WTC11 (cell line): ENCODE measurements at regions not wholly inside any gene's neighbourhood (a gene's known extent, or its start where the extent isn't known, plus 50 kb on each side); places are given as distances from the start of the nearest gene placed in this dataset.

Experiments
- ATAC-seq: fragments of 200-7000 bp; cut with Tn5 transposase; 2 replicates; pipeline ENCODE4 v1.10.0; 2021; ENCODE audit warnings: mild to moderate bottlenecking, moderate library complexity
- CTCF ChIA-PET: fragments of 300-600 bp; sonication (Branson Sonifier 250); formaldehyde crosslinking; loops from one replicate; lab custom pipeline; 2021; ENCODE audit warnings: antibody characterized with exemption; lab: Charles Lee
- POLR2A ChIA-PET: fragments of 350-600 bp; sonication (Branson Sonifier 250); formaldehyde crosslinking; loops from one replicate; lab custom pipeline; 2021; ENCODE audit warnings: antibody characterized with exemption; lab: Charles Lee
- DNase-seq: peaks from one replicate; pipeline ENCODE4 v3.0.0; 2021; ENCODE audit warnings: low spot score
- H3K27ac Mint-ChIP-seq: 2 replicates; pipeline ENCODE4 v1.8.0; 2021; ENCODE audit warnings: mixed read lengths
- H3K27me3 Mint-ChIP-seq: 2 replicates; pipeline ENCODE4 v1.8.0; 2021; ENCODE audit warnings: low read depth, mild to moderate bottlenecking, moderate library complexity, mixed read lengths
- H3K36me3 Mint-ChIP-seq: 2 replicates; pipeline ENCODE4 v1.8.0; 2021; ENCODE audit warnings: mixed read lengths
- H3K4me1 Mint-ChIP-seq: 2 replicates; pipeline ENCODE4 v1.8.0; 2022; ENCODE audit warnings: mixed read lengths
- H3K4me3 Mint-ChIP-seq: 2 replicates; pipeline ENCODE4 v1.8.0; 2021; ENCODE audit warnings: mild to moderate bottlenecking, moderate library complexity, mixed read lengths
- H3K9me3 Mint-ChIP-seq: 2 replicates; pipeline ENCODE4 v1.8.0; 2021; ENCODE audit warnings: mixed read lengths
- CREB1 ChIP-seq: sonication (generic); formaldehyde crosslinking; IDR thresholded peaks from 2 replicates; pipeline ENCODE4 v1.8.0; 2023; ENCODE audit warnings: mild to moderate bottlenecking, missing genetic modification reagents
- FOXP1 ChIP-seq: sonication (generic); formaldehyde crosslinking; IDR thresholded peaks from 2 replicates; pipeline ENCODE4 v1.8.0; 2022; ENCODE audit warnings: missing genetic modification reagents, mild to moderate bottlenecking, moderate library complexity, borderline replicate concordance
- HMGA2 ChIP-seq: fragments of 250-450 bp; sonication (Bioruptor Pico); IDR thresholded peaks from 2 replicates; pipeline ENCODE4 v1.4.0; 2021; ENCODE audit warnings: mild to moderate bottlenecking, moderate library complexity
- NFYB ChIP-seq: sonication (generic); formaldehyde crosslinking; conservative IDR thresholded peaks from 2 replicates; pipeline ENCODE4 v1.8.0; 2022; ENCODE audit warnings: low read depth, missing genetic modification reagents
- TCF7 ChIP-seq: sonication (generic); formaldehyde crosslinking; IDR thresholded peaks from 2 replicates; pipeline ENCODE4 v1.8.0; 2022; ENCODE audit warnings: mild to moderate bottlenecking, low read depth, missing genetic modification reagents, moderate library complexity
- TP53 ChIP-seq: sonication (generic); formaldehyde crosslinking; IDR thresholded peaks from 2 replicates; pipeline ENCODE4 v1.8.1; 2023; ENCODE audit warnings: mild to moderate bottlenecking, missing genetic modification reagents
- ZNF138 ChIP-seq: sonication (generic); formaldehyde crosslinking; conservative IDR thresholded peaks from 2 replicates; pipeline ENCODE4 v1.8.1; 2022; ENCODE audit warnings: mild to moderate bottlenecking, moderate library complexity, missing genetic modification reagents
- ZNF416 ChIP-seq: fragments of 250-450 bp; sonication (Bioruptor Pico); IDR thresholded peaks from 2 replicates; pipeline ENCODE4 v1.9.0; 2021; ENCODE audit warnings: mild to moderate bottlenecking, inconsistent platforms
- ZNF423 ChIP-seq: fragments of 250-450 bp; sonication (Bioruptor Pico); IDR thresholded peaks from 2 replicates; pipeline ENCODE4 v2.1.2; 2022; ENCODE audit warnings: mild to moderate bottlenecking, moderate library complexity
- TF ChIP-seq, protein P1 (sequence below): sonication (generic); formaldehyde crosslinking; IDR thresholded peaks from 2 replicates; pipeline ENCODE4 v1.8.0; 2023; ENCODE audit warnings: missing genetic modification reagents
- TF ChIP-seq, protein P2 (sequence below): fragments of 200-600 bp; IDR thresholded peaks from 2 replicates; pipeline ENCODE4 v1.8.0; 2022; ENCODE audit warnings: antibody characterized with exemption
- TF ChIP-seq, protein P3 (sequence below): sonication (generic); formaldehyde crosslinking; IDR thresholded peaks from 2 replicates; pipeline ENCODE4 v1.8.1; 2023; ENCODE audit warnings: mild to moderate bottlenecking, missing genetic modification reagents
- TF ChIP-seq, protein P4 (sequence below): sonication (generic); formaldehyde crosslinking; conservative IDR thresholded peaks from 2 replicates; pipeline ENCODE4 v1.8.1; 2023; ENCODE audit warnings: mild to moderate bottlenecking, low read depth, missing genetic modification reagents, moderate library complexity
- TF ChIP-seq, protein P5 (sequence below): sonication (generic); formaldehyde crosslinking; IDR thresholded peaks from 2 replicates; pipeline ENCODE4 v1.8.1; 2022; ENCODE audit warnings: low read depth, missing genetic modification reagents, borderline replicate concordance
- TF ChIP-seq, protein P6 (sequence below): sonication (generic); formaldehyde crosslinking; IDR thresholded peaks from 2 replicates; pipeline ENCODE4 v1.8.1; 2023; ENCODE audit warnings: mild to moderate bottlenecking, missing genetic modification reagents, moderate library complexity
- TF ChIP-seq, protein P7 (sequence below): sonication (generic); formaldehyde crosslinking; IDR thresholded peaks from 2 replicates; pipeline ENCODE4 v1.8.1; 2022; ENCODE audit warnings: low read depth, mild to moderate bottlenecking, moderate library complexity, missing genetic modification reagents, borderline replicate concordance
- TF ChIP-seq, protein P8 (sequence below): sonication (generic); formaldehyde crosslinking; conservative IDR thresholded peaks from 2 replicates; pipeline ENCODE4 v1.8.1; 2022; ENCODE audit warnings: mild to moderate bottlenecking, missing genetic modification reagents

DNA sequence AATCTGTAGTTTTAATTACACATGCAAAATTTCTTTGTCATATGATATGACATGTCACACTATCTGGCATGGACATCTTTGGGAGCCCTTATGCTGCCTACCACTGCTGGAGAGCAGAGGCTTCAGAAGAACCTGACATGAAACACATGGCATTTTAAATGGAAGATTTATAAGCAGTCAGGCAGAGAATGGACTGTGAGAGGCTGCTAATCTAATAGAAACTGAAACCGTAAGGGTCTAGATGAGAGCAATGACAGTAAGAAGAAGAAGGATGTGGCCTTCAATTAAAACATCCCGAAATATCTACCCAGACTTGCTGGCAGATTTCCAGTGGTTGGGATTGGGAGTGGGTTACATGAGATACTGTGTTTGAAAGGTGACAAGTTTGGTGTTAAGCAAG is 149.8 kb downstream of the MACIR start (continued):
- TF ChIP-seq, protein P1, sequence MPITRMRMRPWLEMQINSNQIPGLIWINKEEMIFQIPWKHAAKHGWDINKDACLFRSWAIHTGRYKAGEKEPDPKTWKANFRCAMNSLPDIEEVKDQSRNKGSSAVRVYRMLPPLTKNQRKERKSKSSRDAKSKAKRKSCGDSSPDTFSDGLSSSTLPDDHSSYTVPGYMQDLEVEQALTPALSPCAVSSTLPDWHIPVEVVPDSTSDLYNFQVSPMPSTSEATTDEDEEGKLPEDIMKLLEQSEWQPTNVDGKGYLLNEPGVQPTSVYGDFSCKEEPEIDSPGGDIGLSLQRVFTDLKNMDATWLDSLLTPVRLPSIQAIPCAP (CRISPR knock-in tag), result no peak
- TF ChIP-seq FOXP1, result no peak
- no peak for TF ChIP-seq ZNF423 (CRISPR knock-in tag)
- TF ChIP-seq, protein P2, sequence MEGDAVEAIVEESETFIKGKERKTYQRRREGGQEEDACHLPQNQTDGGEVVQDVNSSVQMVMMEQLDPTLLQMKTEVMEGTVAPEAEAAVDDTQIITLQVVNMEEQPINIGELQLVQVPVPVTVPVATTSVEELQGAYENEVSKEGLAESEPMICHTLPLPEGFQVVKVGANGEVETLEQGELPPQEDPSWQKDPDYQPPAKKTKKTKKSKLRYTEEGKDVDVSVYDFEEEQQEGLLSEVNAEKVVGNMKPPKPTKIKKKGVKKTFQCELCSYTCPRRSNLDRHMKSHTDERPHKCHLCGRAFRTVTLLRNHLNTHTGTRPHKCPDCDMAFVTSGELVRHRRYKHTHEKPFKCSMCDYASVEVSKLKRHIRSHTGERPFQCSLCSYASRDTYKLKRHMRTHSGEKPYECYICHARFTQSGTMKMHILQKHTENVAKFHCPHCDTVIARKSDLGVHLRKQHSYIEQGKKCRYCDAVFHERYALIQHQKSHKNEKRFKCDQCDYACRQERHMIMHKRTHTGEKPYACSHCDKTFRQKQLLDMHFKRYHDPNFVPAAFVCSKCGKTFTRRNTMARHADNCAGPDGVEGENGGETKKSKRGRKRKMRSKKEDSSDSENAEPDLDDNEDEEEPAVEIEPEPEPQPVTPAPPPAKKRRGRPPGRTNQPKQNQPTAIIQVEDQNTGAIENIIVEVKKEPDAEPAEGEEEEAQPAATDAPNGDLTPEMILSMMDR, result no peak
- TF ChIP-seq, all 79 proteins: peak for 0

DNA sequence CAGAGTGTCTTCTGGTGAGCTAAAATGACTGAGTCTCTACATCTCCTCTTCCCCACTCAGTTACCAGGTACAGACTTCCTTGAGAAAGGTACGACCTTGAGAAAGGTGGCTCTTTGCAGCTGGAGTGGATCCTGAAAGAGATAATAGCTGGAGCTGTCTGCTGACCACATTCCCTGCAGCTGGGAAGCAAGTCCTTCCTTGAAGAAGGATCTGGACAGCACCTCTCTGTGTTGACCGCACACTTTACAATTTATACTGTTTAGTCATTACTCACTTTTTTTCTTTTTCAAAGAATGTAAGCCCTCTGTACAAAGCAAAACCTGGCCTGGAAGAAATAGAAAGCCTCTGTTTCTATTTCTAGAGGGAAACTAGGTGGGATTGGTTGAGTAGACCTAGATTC is 148.8 kb downstream of the MACIR start:
- H3K27ac Mint-ChIP-seq, result no peak overlapping the region
- H3K4me1 Mint-ChIP-seq, result no peaks in the 10 kb centered on the region
- CTCF ChIA-PET, result interaction anchor here (0.8 to 1.9 kb wide), 3 partner anchors 9 to 150 kb away, joined by 3 to 10 read pairs (median 4); no protein-coding TSS in a partner anchor
- TF ChIP-seq, protein P3, sequence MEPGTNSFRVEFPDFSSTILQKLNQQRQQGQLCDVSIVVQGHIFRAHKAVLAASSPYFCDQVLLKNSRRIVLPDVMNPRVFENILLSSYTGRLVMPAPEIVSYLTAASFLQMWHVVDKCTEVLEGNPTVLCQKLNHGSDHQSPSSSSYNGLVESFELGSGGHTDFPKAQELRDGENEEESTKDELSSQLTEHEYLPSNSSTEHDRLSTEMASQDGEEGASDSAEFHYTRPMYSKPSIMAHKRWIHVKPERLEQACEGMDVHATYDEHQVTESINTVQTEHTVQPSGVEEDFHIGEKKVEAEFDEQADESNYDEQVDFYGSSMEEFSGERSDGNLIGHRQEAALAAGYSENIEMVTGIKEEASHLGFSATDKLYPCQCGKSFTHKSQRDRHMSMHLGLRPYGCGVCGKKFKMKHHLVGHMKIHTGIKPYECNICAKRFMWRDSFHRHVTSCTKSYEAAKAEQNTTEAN (CRISPR knock-in tag), result no peak
- TF ChIP-seq, all 79 proteins: peak for 0
- H3K9me3 Mint-ChIP-seq, result no peaks in the 10 kb centered on the region
- no peaks in the 10 kb centered on the region for H3K27me3 Mint-ChIP-seq
- H3K36me3 Mint-ChIP-seq, result no peaks in the 10 kb centered on the region
- DNase-seq (no peak), ATAC-seq (no peak)
- no peak overlapping the region for H3K4me3 Mint-ChIP-seq
- POLR2A ChIA-PET, result no interaction called here

DNA sequence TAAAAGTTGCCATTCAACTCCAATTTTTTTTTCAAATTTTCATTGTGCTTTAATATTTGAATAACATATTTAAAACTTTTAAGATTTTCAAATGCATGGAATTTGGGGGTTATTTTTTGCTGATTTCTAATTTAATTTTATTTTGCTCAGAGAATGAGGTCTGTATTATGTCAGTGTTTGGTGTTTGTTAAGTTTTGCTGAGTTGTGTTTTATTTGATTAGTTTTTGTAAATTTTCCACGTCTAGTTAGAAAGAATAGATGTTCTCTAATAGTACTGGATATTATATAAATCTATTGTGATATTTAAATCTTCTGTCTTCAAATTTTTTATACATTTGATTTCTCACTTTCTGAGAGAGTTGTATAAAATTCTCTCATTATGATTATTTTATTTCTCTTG is 145.9 kb downstream of the MACIR start:
- no peaks in the 10 kb centered on the region for H3K4me1 Mint-ChIP-seq
- no peak overlapping the region for H3K4me3 Mint-ChIP-seq
- no peaks in the 10 kb centered on the region for H3K36me3 Mint-ChIP-seq
- H3K9me3 Mint-ChIP-seq, result peaks cover 8% of the 10 kb centered on the region
- ATAC-seq (no peak), DNase-seq (no peak)
- H3K27ac Mint-ChIP-seq, result no peak overlapping the region
- CTCF ChIA-PET, result no interaction called here
- H3K27me3 Mint-ChIP-seq, result no peaks in the 10 kb centered on the region
- POLR2A ChIA-PET, result no interaction called here
- no peak for TF ChIP-seq NFYB (CRISPR knock-in tag)
- no peak for TF ChIP-seq HMGA2 (CRISPR knock-in tag)
- TF ChIP-seq, protein P4, sequence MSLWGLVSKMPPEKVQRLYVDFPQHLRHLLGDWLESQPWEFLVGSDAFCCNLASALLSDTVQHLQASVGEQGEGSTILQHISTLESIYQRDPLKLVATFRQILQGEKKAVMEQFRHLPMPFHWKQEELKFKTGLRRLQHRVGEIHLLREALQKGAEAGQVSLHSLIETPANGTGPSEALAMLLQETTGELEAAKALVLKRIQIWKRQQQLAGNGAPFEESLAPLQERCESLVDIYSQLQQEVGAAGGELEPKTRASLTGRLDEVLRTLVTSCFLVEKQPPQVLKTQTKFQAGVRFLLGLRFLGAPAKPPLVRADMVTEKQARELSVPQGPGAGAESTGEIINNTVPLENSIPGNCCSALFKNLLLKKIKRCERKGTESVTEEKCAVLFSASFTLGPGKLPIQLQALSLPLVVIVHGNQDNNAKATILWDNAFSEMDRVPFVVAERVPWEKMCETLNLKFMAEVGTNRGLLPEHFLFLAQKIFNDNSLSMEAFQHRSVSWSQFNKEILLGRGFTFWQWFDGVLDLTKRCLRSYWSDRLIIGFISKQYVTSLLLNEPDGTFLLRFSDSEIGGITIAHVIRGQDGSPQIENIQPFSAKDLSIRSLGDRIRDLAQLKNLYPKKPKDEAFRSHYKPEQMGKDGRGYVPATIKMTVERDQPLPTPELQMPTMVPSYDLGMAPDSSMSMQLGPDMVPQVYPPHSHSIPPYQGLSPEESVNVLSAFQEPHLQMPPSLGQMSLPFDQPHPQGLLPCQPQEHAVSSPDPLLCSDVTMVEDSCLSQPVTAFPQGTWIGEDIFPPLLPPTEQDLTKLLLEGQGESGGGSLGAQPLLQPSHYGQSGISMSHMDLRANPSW (CRISPR knock-in tag), result no peak
- TF ChIP-seq, protein P2, result no peak
- TF ChIP-seq CREB1 (CRISPR knock-in tag), result no peak
- TF ChIP-seq, protein P5, sequence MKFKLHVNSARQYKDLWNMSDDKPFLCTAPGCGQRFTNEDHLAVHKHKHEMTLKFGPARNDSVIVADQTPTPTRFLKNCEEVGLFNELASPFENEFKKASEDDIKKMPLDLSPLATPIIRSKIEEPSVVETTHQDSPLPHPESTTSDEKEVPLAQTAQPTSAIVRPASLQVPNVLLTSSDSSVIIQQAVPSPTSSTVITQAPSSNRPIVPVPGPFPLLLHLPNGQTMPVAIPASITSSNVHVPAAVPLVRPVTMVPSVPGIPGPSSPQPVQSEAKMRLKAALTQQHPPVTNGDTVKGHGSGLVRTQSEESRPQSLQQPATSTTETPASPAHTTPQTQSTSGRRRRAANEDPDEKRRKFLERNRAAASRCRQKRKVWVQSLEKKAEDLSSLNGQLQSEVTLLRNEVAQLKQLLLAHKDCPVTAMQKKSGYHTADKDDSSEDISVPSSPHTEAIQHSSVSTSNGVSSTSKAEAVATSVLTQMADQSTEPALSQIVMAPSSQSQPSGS (CRISPR knock-in tag), result no peak
- TF ChIP-seq, protein P6, sequence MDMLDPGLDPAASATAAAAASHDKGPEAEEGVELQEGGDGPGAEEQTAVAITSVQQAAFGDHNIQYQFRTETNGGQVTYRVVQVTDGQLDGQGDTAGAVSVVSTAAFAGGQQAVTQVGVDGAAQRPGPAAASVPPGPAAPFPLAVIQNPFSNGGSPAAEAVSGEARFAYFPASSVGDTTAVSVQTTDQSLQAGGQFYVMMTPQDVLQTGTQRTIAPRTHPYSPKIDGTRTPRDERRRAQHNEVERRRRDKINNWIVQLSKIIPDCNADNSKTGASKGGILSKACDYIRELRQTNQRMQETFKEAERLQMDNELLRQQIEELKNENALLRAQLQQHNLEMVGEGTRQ (CRISPR knock-in tag), result no peak
- TF ChIP-seq, protein P7, sequence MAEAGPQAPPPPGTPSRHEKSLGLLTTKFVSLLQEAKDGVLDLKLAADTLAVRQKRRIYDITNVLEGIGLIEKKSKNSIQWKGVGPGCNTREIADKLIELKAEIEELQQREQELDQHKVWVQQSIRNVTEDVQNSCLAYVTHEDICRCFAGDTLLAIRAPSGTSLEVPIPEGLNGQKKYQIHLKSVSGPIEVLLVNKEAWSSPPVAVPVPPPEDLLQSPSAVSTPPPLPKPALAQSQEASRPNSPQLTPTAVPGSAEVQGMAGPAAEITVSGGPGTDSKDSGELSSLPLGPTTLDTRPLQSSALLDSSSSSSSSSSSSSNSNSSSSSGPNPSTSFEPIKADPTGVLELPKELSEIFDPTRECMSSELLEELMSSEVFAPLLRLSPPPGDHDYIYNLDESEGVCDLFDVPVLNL (CRISPR knock-in tag), result no peak
- no peak for TF ChIP-seq TCF7
- no peak for TF ChIP-seq ZNF416 (CRISPR knock-in tag)
- TF ChIP-seq ZNF138 (CRISPR knock-in tag), result no peak
- TF ChIP-seq TP53, result no peak
- TF ChIP-seq, protein P8, sequence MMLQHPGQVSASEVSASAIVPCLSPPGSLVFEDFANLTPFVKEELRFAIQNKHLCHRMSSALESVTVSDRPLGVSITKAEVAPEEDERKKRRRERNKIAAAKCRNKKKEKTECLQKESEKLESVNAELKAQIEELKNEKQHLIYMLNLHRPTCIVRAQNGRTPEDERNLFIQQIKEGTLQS (CRISPR knock-in tag), result no peak
